ENCODE measurements at regions not wholly inside any gene's neighbourhood (a gene's known extent, or its start where the extent isn't known, plus 50 kb on each side); places are given as distances from the start of the nearest gene placed in this dataset.
"Not testable (repeated sequence)": the region's sequence is repeated elsewhere in the genome, so short reads cannot be mapped to it uniquely, and the experiment has no call there.

DNA sequence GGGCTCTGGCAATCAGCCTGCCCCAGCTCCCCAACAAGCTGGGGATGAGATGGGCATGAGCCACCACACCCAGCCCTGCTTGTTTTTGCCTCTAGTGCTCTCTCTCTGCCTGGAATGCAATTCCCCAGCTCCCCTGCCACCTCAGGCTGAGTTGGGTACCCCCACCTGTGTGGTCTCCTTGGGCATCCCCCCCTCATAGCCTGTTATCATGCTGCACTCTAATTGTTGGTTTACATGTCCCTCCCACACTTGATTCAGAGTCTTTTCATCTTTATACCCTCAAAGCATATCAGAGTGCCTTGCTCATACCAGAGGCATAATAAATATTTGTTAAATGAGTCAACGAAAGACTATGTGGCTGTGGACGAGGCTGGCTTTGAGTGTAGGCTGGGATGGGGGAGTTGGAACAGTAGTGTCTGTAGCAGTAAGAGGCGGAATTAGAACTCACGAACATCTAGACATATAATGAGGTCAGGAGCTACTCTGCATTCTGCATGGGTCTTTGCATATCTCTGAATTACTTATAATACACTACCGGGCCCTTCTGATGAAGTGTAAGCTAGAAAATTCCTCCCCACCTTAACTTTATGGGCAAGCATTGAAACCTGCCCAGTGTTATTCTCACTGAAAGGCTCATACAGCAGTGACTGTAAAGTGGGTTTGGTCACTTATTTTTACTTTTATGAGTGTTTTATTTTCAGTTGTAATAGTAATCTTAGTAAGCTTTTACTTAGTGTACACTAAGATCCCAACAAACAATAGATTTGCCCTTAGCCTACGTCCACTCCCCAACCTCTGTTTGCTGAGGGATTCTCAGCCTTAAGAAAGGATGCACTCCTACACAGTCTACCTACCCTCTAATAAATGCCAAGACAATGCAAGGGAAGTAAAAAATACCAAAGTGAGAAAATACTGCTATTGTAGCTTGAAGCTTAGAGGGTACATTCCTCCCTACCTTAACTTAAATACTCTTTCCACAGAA lies 58.7 kb downstream of the EDN1 start:
- DNase-seq, result no peak

DNA sequence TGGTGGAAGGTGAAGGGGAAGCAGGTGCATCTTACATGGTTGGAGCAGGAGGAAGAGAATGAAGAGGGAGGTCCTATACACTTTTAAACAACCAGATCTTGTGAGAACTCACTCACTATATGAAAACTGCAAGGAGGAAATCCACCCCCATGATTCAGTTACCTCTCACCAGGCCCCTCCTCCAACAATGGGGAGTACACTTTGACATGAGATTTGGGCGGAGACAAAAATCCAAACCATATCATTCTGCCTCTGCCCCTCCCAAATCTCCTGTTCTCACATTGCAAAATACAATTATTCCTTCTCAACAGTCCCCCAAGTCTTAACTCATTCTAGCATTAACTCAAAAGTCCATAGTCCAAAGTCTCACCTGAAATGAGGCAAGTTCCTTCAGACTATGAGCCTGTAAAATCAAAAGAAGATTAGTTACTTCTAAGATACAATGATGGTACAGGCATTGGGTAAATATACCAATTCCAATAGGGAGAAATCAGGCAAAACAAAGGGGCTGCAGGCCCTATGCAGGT lies 60.5 kb downstream of the EDN1 start:
- no peak for DNase-seq

DNA sequence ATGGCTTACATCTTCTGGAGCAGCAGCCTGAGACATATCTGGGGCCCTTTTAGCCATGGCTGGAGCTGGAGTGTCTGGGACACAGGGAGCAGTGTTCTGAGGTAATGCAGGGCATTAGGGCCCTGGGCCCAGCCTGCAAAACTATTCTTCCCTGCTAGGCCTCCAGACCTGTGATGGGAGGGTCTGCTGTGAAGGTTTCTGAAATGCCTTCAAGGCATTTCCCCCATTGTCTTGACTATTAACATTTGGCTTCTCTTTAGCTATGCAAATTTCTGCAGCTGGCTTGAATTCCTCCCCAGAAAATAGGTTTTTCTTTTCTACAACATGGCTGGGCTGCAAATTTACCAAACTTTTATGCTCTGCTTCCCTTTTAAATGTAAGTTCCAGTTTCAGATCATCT lies 61.5 kb downstream of the EDN1 start:
- no peak for DNase-seq

DNA sequence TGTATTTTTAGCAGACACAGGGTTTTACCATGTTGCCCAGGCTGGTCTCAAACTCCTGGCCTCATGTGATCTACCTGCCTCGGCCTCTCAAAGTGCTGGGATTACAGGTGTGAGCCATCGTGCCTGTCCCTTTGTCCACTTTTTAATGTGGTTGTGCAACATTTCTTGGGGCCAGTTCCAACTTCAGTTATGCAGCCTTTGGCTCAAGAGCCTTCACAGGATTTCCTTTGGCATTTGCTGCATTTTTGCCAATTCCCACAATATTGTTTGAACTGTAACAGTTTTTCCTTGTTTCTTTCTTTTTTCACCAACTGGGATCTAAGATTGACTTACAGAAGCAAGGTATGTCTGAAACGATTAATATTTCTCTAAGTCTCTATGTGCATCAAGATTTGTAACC lies 63.6 kb downstream of the EDN1 start:
- DNase-seq, result no peak

DNA sequence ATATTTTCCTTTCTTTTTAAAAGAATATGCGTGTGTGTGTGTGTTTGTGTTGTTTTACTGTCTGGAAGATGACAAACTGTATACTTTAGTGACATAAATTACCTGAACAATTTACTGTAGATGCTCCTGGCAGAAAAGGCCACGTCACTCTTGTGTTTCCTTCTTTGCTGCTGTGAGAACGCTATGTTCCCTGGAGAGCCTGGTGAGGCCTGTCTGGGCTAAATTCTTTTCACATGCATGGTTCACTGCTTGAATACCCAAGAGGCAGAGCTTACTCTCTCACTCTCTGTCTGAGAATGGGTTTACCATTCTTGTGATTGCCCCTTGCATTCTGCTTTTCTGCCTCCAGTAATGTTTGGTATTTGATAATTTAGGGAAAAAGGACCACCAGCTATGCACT lies 64.3 kb downstream of the EDN1 start:
- no peak for DNase-seq

DNA sequence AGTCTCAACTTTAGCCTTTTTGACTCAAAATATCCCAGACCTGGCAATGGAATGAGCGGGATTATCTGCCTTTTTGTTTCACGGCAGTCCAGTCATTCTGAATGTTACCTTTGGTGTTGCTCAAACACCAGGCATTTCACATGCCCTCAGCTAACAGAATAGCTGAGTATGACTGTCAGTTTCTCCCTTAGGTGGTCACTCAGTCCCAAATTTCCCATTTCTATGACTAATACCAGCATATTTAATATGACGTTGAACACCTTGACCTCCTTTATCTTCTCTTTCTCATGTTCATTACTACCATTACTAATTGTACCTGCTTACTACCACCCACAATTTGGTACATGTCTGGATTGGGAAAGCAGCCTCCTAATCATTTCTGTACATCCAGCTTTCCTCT lies 65.2 kb downstream of the EDN1 start:
- no peak for DNase-seq

DNA sequence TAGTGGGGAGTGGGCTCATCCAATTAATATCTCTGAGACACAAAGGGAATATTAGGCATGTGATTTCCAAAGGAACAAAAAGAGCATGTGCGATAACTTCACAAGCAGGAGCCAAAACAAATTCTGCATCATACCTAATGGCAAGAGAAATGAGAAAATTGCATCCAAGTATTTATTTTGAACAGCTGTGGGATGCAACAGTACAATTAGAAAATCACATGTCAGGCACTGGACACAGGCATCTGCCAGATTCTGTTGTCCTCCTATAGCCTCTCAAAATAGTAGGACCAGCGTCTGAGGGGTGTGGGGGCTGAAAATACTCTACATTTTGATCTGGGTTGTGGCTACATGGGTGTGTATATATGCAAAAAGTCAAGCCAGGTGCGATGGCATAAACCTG lies 66.3 kb downstream of the EDN1 start:
- DNase-seq, result no peak

DNA sequence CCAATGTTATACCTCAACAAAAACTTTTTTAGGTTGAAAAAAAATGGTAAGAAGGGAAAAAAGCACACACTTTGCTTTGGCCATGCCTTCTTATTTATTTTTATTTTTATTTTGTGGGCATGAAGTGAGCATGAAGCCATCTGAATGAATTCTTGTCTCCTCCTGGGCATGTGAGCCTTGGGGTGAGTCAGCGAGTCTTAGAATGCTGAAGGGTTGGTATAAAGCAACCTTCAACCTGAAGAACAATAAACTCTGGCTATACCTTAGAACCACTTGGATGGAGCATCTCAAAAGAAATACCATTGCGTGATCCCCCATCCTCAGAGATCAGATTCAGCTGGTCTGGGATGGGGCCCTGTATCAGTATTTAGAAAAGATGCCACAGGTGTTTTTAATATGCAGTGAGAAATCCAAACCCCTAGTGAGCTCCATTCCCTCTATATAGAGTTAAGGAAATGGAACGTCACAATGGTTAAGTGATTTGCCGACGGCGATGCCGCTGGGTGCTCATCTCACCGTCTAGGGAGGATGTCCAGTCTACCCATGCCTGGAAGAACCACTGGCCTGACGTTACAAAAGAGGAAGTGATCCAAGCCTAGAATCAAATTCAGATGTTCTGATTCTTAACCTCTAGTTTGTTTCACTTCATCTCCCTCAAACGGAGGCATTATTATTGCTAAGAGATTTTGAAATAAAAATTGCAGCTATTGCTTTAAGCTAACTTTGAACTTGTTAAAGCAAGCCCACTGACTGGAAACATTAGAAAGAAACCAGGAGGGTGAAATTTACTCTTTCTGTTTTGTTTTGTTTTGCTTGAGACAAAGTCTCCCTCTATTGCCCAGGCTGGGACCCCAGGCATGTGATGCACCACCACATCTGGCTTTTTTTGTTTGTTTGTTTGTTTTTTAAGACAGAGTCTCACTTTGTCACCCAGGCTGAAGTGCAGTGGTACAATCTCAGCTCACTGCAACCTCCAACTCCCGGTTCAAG lies 67.1 kb downstream of the EDN1 start:
- DNase-seq, result no peak

DNA sequence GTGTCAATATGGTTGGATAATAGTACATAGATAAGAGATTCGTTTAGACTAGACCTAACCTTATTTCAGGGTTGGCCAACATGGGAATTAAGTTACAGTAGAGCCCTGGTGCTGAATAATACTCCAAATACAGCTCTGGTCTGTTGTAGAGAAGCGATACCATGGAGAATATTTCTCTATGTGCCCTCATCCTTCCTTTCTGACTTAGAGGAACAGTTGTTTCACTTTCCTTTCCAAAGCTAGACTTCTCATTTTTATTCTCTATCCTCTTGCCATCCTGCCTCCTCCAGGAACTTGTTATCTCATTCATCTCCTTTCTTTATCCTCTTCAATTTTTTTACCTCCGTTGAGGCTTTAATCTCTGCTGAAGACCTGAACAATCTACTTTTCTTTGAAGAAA lies 68.9 kb downstream of the EDN1 start:
- no peak for DNase-seq

DNA sequence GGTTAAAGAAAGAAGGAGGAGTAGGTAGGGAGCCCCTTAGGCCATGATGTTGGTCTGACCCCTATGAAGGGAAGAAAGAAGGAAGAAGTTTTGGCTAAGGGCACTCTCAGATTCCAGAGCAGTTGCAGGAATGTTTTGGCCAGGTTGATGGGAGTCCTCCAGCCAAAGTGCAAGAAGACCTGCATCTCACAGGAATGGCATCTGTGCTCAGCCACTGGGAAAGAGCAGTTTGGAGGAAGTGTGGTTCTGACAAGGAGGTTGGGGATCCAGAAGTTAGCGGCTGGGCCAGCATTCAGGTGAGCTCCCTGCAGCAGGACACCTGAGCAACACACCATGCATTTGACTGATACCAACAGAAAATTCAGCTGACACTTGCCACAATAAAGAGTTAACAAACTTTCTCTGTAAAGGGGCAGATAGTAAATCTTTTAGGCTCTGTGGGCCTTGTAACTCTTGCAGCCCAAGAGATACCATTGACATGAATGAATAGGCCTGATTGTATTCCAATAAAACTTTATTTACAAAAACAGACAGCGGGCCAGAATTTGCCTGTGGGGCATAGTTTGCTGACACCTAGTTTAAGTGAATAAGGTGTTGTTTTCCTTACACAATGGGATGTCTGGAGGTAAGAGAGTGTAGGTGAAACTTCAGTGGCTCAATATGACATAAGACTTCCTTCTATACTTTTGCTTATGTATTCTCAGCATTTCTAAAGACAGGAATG lies 71.0 kb downstream of the EDN1 start:
- DNase-seq, result no peak

DNA sequence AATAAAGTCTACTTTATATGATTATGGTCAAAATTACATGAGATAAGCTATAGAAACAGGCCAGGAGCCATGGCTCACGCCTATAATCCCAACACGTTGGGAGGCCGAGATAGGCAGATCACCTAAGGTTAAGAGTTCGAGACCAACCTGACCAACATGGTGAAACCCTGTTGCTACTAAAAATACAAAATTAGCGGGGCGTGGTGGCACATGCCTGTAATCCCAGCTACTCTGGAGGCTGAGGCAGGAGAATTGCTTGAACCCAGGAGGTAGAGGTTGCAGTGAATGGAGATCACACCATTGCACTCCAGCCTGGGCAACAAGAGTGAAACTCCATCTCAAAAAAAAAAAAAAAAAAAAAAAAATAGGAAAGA lies 73.1 kb downstream of the EDN1 start:
- DNase-seq, result not testable (repeated sequence)

DNA sequence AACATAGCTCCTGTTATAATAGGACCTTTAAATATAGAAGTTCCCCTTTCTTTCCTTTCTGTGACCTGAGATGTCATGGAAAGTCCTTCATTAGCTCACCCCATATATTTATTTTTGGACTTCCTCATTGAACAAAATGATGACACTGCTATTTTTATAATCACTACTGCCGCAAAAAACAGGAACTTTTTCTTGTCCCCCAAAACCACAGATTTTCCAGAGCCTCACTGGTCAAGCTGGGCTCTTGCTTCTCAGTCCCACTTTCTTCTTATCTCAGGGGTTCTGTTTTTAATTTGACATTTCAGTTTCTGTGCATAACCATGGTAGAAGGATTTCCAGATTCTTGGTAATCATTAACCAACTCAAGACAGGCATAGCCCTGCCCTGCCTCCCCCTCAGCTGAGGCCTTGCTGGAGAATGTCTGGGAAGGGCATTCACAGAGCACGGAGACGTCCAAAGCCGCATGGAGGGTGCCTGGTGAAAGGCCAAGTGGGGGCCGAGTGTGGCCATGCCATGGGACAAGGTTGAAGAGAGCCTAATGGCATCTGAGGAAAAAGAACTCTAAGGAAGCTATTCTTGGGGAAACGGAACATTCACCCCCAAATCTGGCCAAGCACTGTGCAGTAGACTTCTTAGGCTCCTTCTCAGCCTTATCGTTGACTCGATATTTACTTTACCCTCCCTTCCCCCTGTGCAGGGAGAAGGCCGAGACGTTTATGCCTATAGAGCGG lies 73.7 kb downstream of the EDN1 start:
- DNase-seq, result no peak

DNA sequence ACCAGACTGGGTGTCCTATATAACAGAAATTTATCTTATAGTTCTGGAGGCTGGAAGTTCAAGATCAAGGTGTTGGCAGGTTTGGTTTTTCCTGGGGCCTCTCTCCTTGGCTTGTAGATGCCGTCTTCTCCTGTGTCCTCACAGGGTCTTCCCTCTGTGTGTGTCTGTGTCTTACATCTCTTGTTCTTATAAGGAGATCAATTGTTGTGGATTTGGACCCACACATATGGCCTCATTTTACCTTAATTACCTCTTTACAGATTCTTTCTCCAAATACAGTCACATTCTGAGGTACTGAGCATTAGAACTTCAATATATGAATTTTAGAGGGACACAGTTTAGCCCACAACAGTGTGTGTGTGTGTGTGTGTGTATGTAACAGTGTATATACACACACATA lies 74.5 kb downstream of the EDN1 start:
- DNase-seq, result no peak

DNA sequence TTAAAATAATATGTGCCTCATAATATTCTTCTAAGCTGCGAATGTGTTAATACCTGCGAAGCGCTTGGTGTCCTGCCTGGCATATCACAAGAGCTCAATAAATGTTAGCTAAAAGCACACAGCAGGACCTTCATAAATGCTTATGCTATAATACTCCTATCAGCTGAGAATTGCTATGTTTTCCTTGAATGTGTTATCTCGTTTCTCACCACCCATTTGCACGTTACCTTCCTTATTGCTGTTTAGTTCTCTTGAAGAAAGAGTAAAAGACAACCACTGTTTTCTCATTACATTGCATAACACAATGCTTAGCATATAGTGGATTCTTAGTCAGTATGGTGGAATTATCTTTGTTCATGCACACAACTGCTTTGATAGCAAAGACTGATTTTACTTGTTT lies 76.6 kb downstream of the EDN1 start:
- no peak for DNase-seq

DNA sequence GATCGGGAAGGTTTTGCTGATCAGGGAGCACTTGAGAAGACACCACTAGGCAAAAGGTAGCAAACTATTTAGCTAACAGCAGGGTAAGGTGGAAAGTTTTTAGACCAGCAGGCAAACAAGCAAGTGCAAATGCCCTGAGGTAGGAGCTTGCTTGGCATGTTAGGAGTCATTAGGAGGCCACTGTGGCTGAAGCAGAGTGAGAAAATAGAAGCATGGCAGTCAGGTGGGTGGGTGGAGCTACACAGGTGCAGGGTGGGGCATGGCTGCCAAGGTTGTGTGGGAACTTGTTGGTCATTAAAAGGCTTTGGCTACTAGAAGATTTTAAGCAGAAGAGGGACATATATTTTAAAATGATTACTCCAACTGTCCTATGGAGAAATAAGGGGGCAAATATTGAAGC lies 77.3 kb downstream of the EDN1 start:
- no peak for DNase-seq

DNA sequence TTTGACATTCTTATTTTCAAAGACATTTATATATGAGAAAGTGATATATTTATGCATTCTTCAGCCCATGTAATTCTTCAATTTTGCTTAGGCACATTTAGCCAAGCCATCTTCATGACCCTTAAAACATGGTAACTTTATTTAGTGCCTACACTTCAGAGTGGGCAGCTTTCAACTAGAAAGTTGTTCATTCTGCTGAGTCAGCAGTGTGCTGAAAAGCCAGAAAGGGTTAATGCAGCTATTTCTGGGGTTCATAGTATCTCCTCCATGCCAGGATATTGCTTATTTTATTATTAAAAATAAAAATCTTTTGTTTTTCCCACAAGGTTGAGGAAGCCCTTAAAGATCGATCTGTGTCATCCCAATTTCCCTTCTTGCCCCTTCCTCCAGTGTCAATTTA lies 79.2 kb downstream of the EDN1 start:
- no peak for DNase-seq

DNA sequence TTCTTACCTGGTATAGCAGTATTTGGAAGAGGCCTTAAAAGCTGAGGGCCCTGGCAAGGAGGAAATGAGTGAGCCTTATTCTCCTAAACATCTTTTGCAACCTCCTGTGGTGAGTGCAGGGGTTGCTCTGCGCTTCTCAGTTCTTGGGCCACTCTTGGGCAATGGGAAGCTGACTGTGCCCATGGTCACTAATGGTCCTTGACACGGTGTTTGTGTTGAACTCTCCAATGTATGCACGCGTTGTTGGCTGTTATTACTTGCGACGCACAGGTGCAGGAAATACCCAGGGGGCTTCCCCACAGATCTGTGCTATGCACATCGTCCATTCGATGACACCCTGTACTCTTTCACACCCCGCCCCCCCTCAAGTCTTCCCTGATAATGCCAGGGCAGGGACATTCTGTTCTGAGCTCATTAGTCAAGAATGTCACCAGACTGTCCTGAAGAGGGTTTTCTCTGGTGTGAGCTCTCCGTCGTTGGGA lies 79.7 kb downstream of the EDN1 start:
- DNase-seq, result no peak

DNA sequence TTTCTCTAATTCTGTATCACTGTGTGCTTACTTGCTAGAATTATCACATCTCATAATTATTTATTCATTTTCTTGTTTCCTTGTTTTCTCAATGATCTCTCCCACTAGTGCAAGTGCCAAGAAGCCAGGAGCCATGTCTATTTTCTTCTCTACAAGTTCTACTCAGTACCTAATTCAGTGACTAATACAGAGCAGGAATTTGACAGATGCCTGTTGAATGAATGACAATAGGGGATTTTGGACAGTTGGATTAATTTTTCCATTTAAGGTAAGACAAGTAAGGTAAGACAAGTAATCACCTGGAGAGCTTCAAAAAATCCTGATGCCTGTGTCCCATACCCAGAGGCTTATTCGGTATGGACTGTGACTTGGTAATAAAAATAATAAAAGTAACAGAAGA lies 81.0 kb downstream of the EDN1 start:
- DNase-seq, result no peak

DNA sequence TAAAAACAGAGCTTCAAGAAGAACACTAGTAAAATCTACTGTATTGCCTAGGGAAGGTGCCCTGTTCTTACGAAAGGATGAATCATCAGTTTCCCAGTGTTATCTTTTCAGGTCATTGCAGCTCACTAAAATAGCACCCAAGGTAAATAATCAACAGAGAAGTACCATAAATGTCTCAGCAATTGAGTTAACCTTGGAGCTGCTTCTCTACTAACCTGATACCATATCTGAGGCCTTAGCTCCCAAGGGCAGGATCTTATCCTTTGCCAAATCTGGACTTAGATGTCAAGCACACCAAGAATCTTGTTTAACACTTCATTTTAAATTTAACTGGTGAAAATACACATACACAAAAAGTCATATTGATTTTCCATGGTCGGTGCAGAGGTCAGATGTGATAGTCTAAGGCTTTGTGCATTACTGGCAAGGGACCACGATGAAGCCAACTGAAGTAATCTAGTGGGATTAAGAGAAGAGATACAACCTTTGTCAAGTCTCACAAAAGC lies 81.5 kb downstream of the EDN1 start:
- DNase-seq, result no peak

DNA sequence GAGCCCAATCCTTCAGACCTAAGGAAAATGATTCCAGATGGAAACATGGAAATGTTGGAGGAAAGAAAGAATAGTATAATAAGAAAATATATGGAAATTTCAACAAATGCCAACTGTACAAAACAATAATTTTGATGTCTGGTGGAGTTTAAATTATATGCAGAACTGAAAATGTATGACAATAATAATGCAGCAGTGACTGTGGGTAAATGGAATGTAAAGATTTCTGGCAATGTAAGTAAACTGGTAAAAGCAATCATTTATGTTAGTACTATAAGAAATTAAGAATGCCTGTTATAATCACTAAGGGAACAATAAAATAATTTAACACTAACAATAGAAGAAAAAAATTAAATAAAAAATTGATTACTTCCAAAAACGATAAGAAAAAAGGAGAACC lies 89.0 kb downstream of the EDN1 start:
- no peak for DNase-seq

DNA sequence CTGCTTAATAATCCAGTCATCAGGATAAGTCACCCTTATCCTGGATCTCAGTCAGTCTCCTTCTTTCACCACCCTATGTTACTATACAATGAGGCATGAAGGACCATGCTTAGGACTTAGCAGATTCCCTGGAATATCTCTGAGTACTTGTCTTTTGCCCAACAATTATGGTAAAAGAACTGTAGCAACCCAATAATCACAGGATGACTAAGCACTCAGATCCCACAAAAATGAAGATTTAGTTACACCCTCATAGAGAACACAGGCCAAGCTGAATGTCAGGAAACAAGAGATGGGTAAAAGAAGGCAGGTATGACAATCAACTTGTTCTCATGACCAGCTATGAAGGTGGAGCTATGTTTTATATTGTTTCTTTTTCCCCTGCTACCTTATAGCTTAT lies 91.4 kb downstream of the EDN1 start:
- no peak for DNase-seq

DNA sequence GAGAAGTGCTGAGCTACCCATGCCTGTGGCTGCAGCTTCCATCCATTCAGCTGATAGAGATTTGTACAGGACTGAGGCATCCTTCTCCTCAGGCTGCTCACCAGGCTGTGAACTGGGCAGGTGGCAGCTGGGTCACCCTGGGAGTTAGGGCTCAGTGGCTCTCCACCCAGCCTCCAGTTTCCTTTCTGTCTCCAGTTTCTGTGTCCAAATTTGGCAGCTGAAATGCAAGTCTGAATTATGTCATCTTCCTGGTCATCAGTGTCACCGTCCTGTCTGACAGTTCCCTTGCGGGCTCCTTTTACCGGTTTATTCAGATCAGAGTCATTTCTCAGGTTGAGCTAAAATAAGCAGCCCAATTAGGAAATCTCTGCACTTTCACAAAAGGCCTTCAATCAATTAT lies 93.3 kb downstream of the EDN1 start:
- DNase-seq, result no peak
